Neural progenitor cell (in vitro differentiated cells): ENCODE measurements at regions not wholly inside any gene's neighbourhood (a gene's known extent, or its start where the extent isn't known, plus 50 kb on each side); places are given as distances from the start of the nearest gene placed in this dataset.

Source experiments
- DNase-seq: peaks from one replicate; pipeline ENCODE4 v3.0.0-alpha.2; 2016; ENCODE audit warnings: low spot score
- H2AFZ ChIP-seq: fragments of 200-600 bp; sonication (generic); replicated peaks from 2 replicates; pipeline ENCODE4 v1.6.1; 2016; ENCODE audit warnings: antibody characterized with exemption
- H3F3A ChIP-seq: fragments of 200-600 bp; sonication (generic); 2 replicates; pipeline ENCODE4 v1.6.1; 2016; ENCODE audit warnings: antibody characterized with exemption, low read depth
- H3K27ac ChIP-seq: fragments of 200-600 bp; sonication (generic); 2 replicates; pipeline ENCODE4 v1.5.1; 2016; ENCODE audit warnings: mild to moderate bottlenecking
- H3K27me3 ChIP-seq: fragments of 200-600 bp; sonication (generic); 2 replicates; pipeline ENCODE4 v1.6.1; 2016; ENCODE audit warnings: mild to moderate bottlenecking, moderate library complexity
- H3K36me3 ChIP-seq: fragments of 200-600 bp; sonication (generic); 2 replicates; pipeline ENCODE4 v1.5.1; 2016
- H3K4me1 ChIP-seq: fragments of 200-600 bp; sonication (generic); 2 replicates; pipeline ENCODE4 v1.6.1; 2016; ENCODE audit warnings: mixed run types
- H3K4me2 ChIP-seq: fragments of 200-600 bp; sonication (generic); 2 replicates; pipeline ENCODE4 v1.6.1; 2016
- H3K4me3 ChIP-seq: fragments of 200-600 bp; sonication (generic); 2 replicates; pipeline ENCODE4 v1.5.1; 2016
- H3K79me2 ChIP-seq: fragments of 200-600 bp; sonication (generic); 2 replicates; pipeline ENCODE4 v1.6.1; 2016; ENCODE audit warnings: low read depth
- H3K9ac ChIP-seq: fragments of 200-600 bp; sonication (generic); 2 replicates; pipeline ENCODE4 v1.6.1; 2016
- H3K9me3 ChIP-seq: fragments of 200-600 bp; sonication (generic); 2 replicates; pipeline ENCODE4 v1.5.1; 2016; ENCODE audit warnings: low read depth
- H4K20me1 ChIP-seq: fragments of 200-600 bp; sonication (generic); 2 replicates; pipeline ENCODE4 v1.6.1; 2016; ENCODE audit warnings: low read depth
- H3K27ac Mint-ChIP-seq: 3 replicates; pipeline ENCODE4 v1.8.0; 2021; ENCODE audit warnings: mixed read lengths
- H3K27me3 Mint-ChIP-seq: 2 replicates; pipeline ENCODE4 v1.8.0; 2022; ENCODE audit warnings: low read depth, mild to moderate bottlenecking, inconsistent platforms, moderate library complexity, mixed read lengths; ENCODE audit not compliant: insufficient read depth
- H3K36me3 Mint-ChIP-seq: 3 replicates; pipeline ENCODE4 v1.8.0; 2021; ENCODE audit warnings: mixed read lengths
- H3K4me1 Mint-ChIP-seq: 3 replicates; pipeline ENCODE4 v1.8.0; 2021; ENCODE audit warnings: mixed read lengths
- H3K4me3 Mint-ChIP-seq: 3 replicates; pipeline ENCODE4 v1.8.0; 2021; ENCODE audit warnings: mild to moderate bottlenecking, moderate library complexity, mixed read lengths
- H3K9me3 Mint-ChIP-seq: 3 replicates; pipeline ENCODE4 v1.8.0; 2020; ENCODE audit warnings: mixed read lengths
- EZH2 ChIP-seq: fragments of 200-600 bp; sonication (generic); IDR thresholded peaks from 2 replicates; pipeline ENCODE4 v1.6.1; 2017; ENCODE audit warnings: antibody characterized with exemption, mild to moderate bottlenecking, moderate library complexity
- EZH2phosphoT487 ChIP-seq: fragments of 200-600 bp; sonication (generic); IDR thresholded peaks from 2 replicates; pipeline ENCODE4 v1.6.1; 2017; ENCODE audit warnings: antibody characterized with exemption
- TF ChIP-seq, protein P1 (sequence below): fragments of 200-600 bp; sonication (generic); IDR thresholded peaks from 2 replicates; pipeline ENCODE4 v1.5.1; 2017; ENCODE audit warnings: antibody characterized with exemption, mild to moderate bottlenecking

DNA sequence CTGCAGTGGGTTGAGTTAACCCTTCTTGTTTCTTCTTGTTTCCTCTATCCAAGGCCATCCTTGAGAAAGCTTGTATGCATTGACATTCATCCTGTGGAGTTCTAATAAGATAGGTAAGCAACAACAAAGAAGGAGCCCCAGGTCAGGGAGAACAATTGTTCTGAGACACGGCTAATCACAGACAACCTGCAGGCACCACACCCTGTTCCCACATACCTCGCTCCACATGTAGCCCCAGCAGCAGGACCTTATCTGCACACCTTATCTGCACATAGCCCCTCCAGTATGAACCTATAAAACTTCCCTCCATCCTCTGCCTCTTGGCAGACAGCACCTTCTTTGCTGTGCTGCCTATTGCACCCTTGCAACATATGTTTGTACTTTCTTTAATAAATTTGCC lies 129.1 kb downstream of the MSL3 start:
- DNase-seq, result no peak
- Histone ChIP-seq H3K4me1 (no peaks in the 10 kb centered on the region), H3K36me3 (no peaks in the 10 kb centered on the region), H4K20me1 (no peaks in the 10 kb centered on the region), H2AFZ (no peak overlapping the region), H3K27me3 (no peaks in the 10 kb centered on the region), H3K9me3 (no peaks in the 10 kb centered on the region), H3K4me2 (no peak overlapping the region), H3K79me2 (no peaks in the 10 kb centered on the region), H3F3A (no peaks in the 10 kb centered on the region), H3K27ac (no peak overlapping the region), H3K9ac (no peak overlapping the region), H3K4me3 (no peak overlapping the region)
- no peaks in the 10 kb centered on the region for H3K27me3 Mint-ChIP-seq
- H3K36me3 Mint-ChIP-seq, result no peaks in the 10 kb centered on the region
- no peaks in the 10 kb centered on the region for H3K9me3 Mint-ChIP-seq
- H3K27ac Mint-ChIP-seq, result no peak overlapping the region
- no peaks in the 10 kb centered on the region for H3K4me1 Mint-ChIP-seq
- no peak overlapping the region for H3K4me3 Mint-ChIP-seq
- TF ChIP-seq, protein P1, sequence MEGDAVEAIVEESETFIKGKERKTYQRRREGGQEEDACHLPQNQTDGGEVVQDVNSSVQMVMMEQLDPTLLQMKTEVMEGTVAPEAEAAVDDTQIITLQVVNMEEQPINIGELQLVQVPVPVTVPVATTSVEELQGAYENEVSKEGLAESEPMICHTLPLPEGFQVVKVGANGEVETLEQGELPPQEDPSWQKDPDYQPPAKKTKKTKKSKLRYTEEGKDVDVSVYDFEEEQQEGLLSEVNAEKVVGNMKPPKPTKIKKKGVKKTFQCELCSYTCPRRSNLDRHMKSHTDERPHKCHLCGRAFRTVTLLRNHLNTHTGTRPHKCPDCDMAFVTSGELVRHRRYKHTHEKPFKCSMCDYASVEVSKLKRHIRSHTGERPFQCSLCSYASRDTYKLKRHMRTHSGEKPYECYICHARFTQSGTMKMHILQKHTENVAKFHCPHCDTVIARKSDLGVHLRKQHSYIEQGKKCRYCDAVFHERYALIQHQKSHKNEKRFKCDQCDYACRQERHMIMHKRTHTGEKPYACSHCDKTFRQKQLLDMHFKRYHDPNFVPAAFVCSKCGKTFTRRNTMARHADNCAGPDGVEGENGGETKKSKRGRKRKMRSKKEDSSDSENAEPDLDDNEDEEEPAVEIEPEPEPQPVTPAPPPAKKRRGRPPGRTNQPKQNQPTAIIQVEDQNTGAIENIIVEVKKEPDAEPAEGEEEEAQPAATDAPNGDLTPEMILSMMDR, result no peak
- TF ChIP-seq EZH2phosphoT487 (no peak), EZH2 (no peak)

DNA sequence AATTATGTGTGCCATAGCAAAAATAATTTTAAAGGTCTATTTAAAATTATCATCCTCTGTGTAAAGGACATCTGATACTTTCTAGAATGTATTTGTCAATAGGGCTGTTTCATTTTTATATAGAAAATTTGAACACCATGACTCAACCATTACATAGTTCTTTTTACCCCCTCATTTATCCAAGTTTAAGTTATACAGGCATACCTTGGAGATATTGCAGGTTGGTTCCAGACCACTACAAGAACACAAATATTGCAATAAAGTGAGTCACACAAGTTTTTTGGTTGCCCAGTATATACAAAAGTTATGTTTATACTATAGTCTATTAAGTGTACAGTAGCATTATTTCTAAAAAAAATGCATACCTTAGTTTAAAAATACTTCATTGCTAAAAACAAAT lies 130.4 kb downstream of the MSL3 start:
- Histone ChIP-seq H3K4me1 (no peaks in the 10 kb centered on the region), H3K9ac (no peak overlapping the region), H3F3A (no peaks in the 10 kb centered on the region), H3K36me3 (no peaks in the 10 kb centered on the region), H3K79me2 (no peaks in the 10 kb centered on the region), H3K4me2 (no peak overlapping the region), H3K27me3 (no peaks in the 10 kb centered on the region), H3K27ac (no peak overlapping the region), H2AFZ (no peak overlapping the region), H3K9me3 (no peaks in the 10 kb centered on the region), H4K20me1 (no peaks in the 10 kb centered on the region), H3K4me3 (no peak overlapping the region)
- Mint-ChIP-seq H3K4me1 (no peaks in the 10 kb centered on the region), H3K27ac (no peak overlapping the region), H3K4me3 (no peak overlapping the region), H3K27me3 (no peaks in the 10 kb centered on the region), H3K9me3 (no peaks in the 10 kb centered on the region), H3K36me3 (no peaks in the 10 kb centered on the region)
- no peak for DNase-seq
- TF ChIP-seq EZH2phosphoT487, result no peak
- TF ChIP-seq EZH2, result no peak
- TF ChIP-seq, protein P1, result no peak

DNA sequence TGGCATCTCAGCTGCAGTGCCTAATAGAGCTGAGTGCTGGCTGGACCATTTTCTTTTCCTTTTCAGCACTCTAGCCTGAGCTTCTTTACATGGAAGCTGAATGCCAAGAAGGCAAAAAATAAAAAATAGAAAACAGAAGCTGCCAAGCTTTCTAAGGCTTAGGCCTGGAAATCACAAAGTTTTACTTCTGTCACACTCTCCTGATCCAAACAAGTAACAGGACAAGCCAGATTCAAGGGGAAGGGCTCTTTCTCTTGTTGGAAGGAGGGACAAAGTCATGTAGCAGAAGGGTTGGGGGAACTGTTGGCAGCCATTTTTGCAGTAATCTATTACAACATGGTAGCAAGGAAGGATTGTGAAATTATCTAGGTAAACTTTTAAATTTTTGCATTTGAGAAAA lies 131.8 kb downstream of the MSL3 start:
- H3K9me3 Mint-ChIP-seq, result peaks cover 2% of the 10 kb centered on the region
- no peaks in the 10 kb centered on the region for H3F3A ChIP-seq
- no peaks in the 10 kb centered on the region for H3K9me3 ChIP-seq
- H3K36me3 ChIP-seq, result no peaks in the 10 kb centered on the region
- no peak overlapping the region for H3K4me3 Mint-ChIP-seq
- no peak overlapping the region for H2AFZ ChIP-seq
- TF ChIP-seq, protein P1, result no peak
- TF ChIP-seq EZH2phosphoT487 (no peak), EZH2 (no peak)
- H3K4me1 Mint-ChIP-seq, result no peaks in the 10 kb centered on the region
- no peaks in the 10 kb centered on the region for H3K79me2 ChIP-seq
- H3K27ac ChIP-seq, result no peak overlapping the region
- H3K9ac ChIP-seq, result no peak overlapping the region
- no peak for DNase-seq
- H3K27ac Mint-ChIP-seq, result no peak overlapping the region
- no peaks in the 10 kb centered on the region for H3K4me1 ChIP-seq
- H3K4me3 ChIP-seq, result no peak overlapping the region
- no peaks in the 10 kb centered on the region for H3K27me3 ChIP-seq
- H3K27me3 Mint-ChIP-seq, result no peaks in the 10 kb centered on the region
- no peak overlapping the region for H3K4me2 ChIP-seq
- H4K20me1 ChIP-seq, result no peaks in the 10 kb centered on the region
- H3K36me3 Mint-ChIP-seq, result no peaks in the 10 kb centered on the region
